ENCODE measurements at regions not wholly inside any gene's neighbourhood (a gene's known extent, or its start where the extent isn't known, plus 50 kb on each side); places are given as distances from the start of the nearest gene placed in this dataset.

DNA sequence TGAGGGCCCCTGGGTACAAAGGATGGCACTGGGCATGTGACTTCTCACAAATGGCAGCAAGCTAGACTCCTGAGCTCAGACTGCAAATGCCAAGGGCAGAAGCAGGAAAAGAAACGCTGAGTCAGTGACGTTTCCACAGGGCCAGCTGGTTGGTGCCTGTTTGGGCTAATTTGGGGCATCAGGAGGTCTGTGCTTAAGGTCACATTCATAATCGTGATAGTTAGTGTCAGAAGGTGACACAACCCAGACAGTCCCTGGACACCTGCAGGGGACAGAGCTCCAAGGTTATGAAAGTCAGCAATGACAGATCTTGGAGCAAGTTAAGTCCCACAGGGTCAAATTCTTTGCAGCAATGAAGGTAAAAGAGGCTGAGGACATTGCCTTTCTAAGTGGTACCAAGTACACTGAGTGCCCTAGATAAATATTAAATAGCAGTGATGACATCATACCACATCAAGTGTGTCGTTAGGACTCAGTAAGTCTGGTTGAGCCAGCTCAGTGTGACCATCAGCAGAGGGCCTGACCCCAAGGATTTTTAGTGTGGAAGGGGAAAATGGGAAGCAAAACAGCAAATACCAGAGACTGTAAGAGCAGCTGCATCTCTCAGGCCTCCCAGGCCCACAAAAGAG is 556.9 kb upstream of the CFAP20DC start:
- intact Hi-C loops (cut with DNase I), result no loop called here
- H3K36me3 ChIP-seq, result no peaks in the 10 kb centered on the region
- H3K9me3 ChIP-seq, result no peaks in the 10 kb centered on the region
- H3K27ac ChIP-seq, result no peak overlapping the region
- no peak for TF ChIP-seq POLR2A (IDR thresholded peaks at IDR 0.05)
- TF ChIP-seq, protein P1, sequence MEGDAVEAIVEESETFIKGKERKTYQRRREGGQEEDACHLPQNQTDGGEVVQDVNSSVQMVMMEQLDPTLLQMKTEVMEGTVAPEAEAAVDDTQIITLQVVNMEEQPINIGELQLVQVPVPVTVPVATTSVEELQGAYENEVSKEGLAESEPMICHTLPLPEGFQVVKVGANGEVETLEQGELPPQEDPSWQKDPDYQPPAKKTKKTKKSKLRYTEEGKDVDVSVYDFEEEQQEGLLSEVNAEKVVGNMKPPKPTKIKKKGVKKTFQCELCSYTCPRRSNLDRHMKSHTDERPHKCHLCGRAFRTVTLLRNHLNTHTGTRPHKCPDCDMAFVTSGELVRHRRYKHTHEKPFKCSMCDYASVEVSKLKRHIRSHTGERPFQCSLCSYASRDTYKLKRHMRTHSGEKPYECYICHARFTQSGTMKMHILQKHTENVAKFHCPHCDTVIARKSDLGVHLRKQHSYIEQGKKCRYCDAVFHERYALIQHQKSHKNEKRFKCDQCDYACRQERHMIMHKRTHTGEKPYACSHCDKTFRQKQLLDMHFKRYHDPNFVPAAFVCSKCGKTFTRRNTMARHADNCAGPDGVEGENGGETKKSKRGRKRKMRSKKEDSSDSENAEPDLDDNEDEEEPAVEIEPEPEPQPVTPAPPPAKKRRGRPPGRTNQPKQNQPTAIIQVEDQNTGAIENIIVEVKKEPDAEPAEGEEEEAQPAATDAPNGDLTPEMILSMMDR (IDR thresholded peaks at IDR 0.05), result no peak
- no peak for TF ChIP-seq POLR2AphosphoS5 (IDR thresholded peaks at IDR 0.05)
- no peak for TF ChIP-seq EP300 (IDR thresholded peaks at IDR 0.05)
- H3K4me3 ChIP-seq, result no peak overlapping the region
- H3K27me3 ChIP-seq, result no peaks in the 10 kb centered on the region
- 62 to 70% methylated on average over 4 of the region's 4 CpGs for WGBS, 2 donors
- DNase-seq, result no peak
- H3K4me1 ChIP-seq, result no peaks in the 10 kb centered on the region

DNA sequence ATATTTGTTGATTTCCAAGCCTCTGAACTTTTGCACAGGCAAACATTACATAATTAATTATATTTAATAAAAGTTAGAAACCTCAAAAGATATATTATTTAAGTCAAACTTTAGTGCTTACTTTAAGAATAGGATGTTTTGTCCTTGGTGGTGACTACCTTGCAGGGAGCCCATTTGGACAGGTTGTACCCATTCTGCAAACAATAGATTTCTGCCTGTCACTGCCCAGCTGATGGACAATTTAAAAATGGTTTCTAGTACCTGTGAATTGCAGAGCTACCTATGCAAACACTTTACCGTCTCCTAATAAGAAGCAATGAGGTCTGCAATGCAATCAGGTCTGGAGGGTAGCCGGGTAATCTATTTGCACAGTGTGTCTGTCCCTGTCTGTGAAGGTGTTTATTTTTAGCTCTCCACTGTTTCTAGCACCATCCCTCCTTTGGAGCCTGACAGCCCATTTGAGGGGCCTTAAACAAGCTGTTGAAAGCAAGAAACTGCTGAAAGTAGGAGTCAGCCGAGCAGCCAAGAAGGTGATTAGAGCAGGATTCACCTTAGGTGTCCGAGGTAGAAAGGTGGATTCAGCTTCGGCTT is 556.2 kb upstream of the CFAP20DC start:
- intact Hi-C loops (cut with DNase I), result no loop called here
- H3K4me1 ChIP-seq, result no peaks in the 10 kb centered on the region
- no peak for DNase-seq
- TF ChIP-seq EP300 (IDR thresholded peaks at IDR 0.05), result no peak
- TF ChIP-seq, protein P1 (IDR thresholded peaks at IDR 0.05), result no peak
- TF ChIP-seq POLR2A (IDR thresholded peaks at IDR 0.05), result no peak
- no peak for TF ChIP-seq POLR2AphosphoS5 (IDR thresholded peaks at IDR 0.05)
- H3K9me3 ChIP-seq, result no peaks in the 10 kb centered on the region
- no peak overlapping the region for H3K4me3 ChIP-seq
- H3K27me3 ChIP-seq, result no peaks in the 10 kb centered on the region
- H3K27ac ChIP-seq, result no peak overlapping the region
- 95% methylated on average over 5 of the region's 5 CpGs for WGBS, 2 donors
- no peaks in the 10 kb centered on the region for H3K36me3 ChIP-seq

DNA sequence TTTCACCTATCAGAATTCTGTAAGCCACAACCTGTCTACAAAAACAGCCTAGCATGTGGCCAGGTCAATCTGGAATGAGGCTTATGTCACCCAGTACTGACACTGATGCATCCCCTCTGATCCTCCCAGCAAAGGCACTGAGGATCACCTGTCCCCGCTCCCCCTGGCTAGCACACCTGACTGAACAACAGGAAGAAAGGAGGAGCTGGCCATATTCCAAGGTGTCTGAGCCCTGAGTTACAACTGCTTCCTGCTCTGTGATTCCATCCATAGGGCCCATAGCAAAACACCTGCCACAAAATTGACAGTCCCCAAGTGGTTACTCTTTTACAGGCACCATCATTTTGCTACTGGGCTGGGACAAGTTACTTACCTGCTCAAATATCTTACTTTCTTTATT is 555.5 kb upstream of the CFAP20DC start:
- H3K27me3 ChIP-seq, result no peaks in the 10 kb centered on the region
- TF ChIP-seq EP300 (IDR thresholded peaks at IDR 0.05), result no peak
- no peak for TF ChIP-seq POLR2A (IDR thresholded peaks at IDR 0.05)
- TF ChIP-seq, protein P1 (IDR thresholded peaks at IDR 0.05), result no peak
- no peak for TF ChIP-seq POLR2AphosphoS5 (IDR thresholded peaks at IDR 0.05)
- no peak overlapping the region for H3K4me3 ChIP-seq
- no peaks in the 10 kb centered on the region for H3K36me3 ChIP-seq
- H3K27ac ChIP-seq, result no peak overlapping the region
- no peak for DNase-seq
- intact Hi-C loops (cut with DNase I), result no loop called here
- no peaks in the 10 kb centered on the region for H3K4me1 ChIP-seq
- WGBS, 2 donors, result 31 to 73% methylated on average over 1 of the region's 1 CpG
- no peaks in the 10 kb centered on the region for H3K9me3 ChIP-seq

DNA sequence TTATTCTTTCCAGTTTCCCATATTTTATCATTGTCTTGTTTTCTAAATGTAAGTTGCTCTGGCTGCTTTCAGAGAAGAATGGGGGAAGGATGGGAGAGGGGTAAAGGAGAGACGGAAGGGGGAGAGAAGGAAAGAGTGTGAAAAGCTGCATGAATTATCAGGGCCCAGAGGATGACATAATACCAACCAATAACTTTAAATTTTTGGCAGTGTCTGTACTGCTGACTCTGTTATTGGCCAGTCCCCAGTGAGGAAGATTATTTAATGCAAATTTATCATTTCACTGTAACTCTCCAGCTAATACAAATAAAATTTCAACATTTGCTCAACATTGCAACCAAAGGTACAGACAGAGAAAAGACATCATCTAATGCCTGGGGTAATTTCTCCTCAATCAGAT is 551.7 kb upstream of the CFAP20DC start:
- WGBS, 2 donors, result 80 to 85% methylated on average over 1 of the region's 1 CpG
- Histone ChIP-seq H3K4me1 (no peaks in the 10 kb centered on the region), H3K27ac (no peak overlapping the region), H3K36me3 (no peaks in the 10 kb centered on the region), H3K4me3 (no peak overlapping the region), H3K27me3 (no peaks in the 10 kb centered on the region), H3K9me3 (no peaks in the 10 kb centered on the region)
- no peak for TF ChIP-seq EP300 (IDR thresholded peaks at IDR 0.05)
- TF ChIP-seq POLR2A (IDR thresholded peaks at IDR 0.05), result no peak
- no peak for TF ChIP-seq POLR2AphosphoS5 (IDR thresholded peaks at IDR 0.05)
- TF ChIP-seq, protein P1 (IDR thresholded peaks at IDR 0.05), result no peak
- no peak for DNase-seq
- intact Hi-C loops (cut with DNase I), result no loop called here

DNA sequence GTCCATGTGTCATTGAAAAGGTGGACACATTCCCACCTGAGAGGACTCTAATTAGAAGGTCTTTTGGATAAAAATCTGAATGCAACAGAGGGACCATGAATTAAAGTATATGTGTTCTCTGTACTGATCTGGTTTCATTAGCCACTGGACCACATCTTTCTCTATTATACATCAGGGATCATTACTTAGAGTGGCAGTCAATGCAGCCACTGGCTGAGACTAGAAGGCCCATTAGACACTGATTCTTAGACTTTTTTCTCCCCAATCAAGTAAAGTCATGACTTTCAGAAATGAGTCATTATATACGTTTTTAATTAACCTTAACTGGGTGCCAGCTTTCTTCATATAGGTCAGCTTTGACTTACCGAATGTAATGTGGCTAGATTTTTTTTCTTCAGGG is 550.8 kb upstream of the CFAP20DC start:
- H3K36me3 ChIP-seq, result no peaks in the 10 kb centered on the region
- 79 to 84% methylated on average over 2 of the region's 2 CpGs for WGBS, 2 donors
- H3K9me3 ChIP-seq, result no peaks in the 10 kb centered on the region
- TF ChIP-seq, protein P1 (IDR thresholded peaks at IDR 0.05), result no peak
- TF ChIP-seq POLR2AphosphoS5 (IDR thresholded peaks at IDR 0.05) (no peak), EP300 (IDR thresholded peaks at IDR 0.05) (no peak), POLR2A (IDR thresholded peaks at IDR 0.05) (no peak)
- intact Hi-C loops (cut with DNase I), result no loop called here
- DNase-seq, result no peak
- H3K4me1 ChIP-seq, result no peaks in the 10 kb centered on the region
- no peak overlapping the region for H3K27ac ChIP-seq
- H3K27me3 ChIP-seq, result no peaks in the 10 kb centered on the region
- no peak overlapping the region for H3K4me3 ChIP-seq

Data from sigmoid colon (tissue), 6 donors.